GM12878 (cell line): ENCODE measurements at regions not wholly inside any gene's neighbourhood (a gene's known extent, or its start where the extent isn't known, plus 50 kb on each side); places are given as distances from the start of the nearest gene placed in this dataset.

Experiments used
- CEBPB ChIP-seq, 2 experiments: fragments of 150-350 bp in 1 of 2; IDR thresholded peaks; 2 replicates each; pipeline ENCODE4 v1.6.1; 2012 to 2014; ENCODE audit warnings: low read depth in 2 of 2, low read length in 2 of 2, borderline replicate concordance in 1 of 2, inconsistent platforms in 1 of 2
- CTCF ChIP-seq, 3 experiments: IDR thresholded peaks in 2 of 3; conservative IDR thresholded peaks in 1 of 3; 2 replicates each; pipeline ENCODE4 v1.5.1; 2011; ENCODE audit warnings: low read depth in 3 of 3, low read length in 3 of 3, mild to moderate bottlenecking in 3 of 3, control low read depth in 2 of 3, moderate library complexity in 2 of 3, inconsistent platforms in 1 of 3, mixed read lengths in 1 of 3; ENCODE audit not compliant: control insufficient read depth in 2 of 3, insufficient read depth in 1 of 3; ENCODE audit errors: extremely low read depth in 1 of 3
- HDGF ChIP-seq: fragments of 450-650 bp; IDR thresholded peaks from 2 replicates; pipeline ENCODE4 v1.6.1; 2016; ENCODE audit warnings: antibody characterized with exemption
- KDM1A ChIP-seq: fragments of 200-600 bp; sonication (generic); IDR thresholded peaks from 2 replicates; pipeline ENCODE4 v1.6.1; 2016; ENCODE audit warnings: borderline replicate concordance
- PBX3 ChIP-seq: IDR thresholded peaks from 2 replicates; pipeline ENCODE4 v1.6.1; 2011; ENCODE audit warnings: mild to moderate bottlenecking, low read depth, low read length, moderate library complexity; ENCODE audit not compliant: insufficient replicate concordance
- SMAD5 ChIP-seq: IDR thresholded peaks from 2 replicates; pipeline ENCODE4 v1.6.1; 2016; ENCODE audit warnings: antibody characterized with exemption, low read depth
- SP1 ChIP-seq: IDR thresholded peaks from one replicate; pipeline ENCODE4 v1.6.1; 2011; ENCODE audit warnings: low read depth, low read length
- TCF3 ChIP-seq: IDR thresholded peaks from 2 replicates; pipeline ENCODE4 v1.6.1; 2012; ENCODE audit warnings: low read depth, mild to moderate bottlenecking, low read length, borderline replicate concordance; ENCODE audit not compliant: insufficient read depth
- ZBTB4 ChIP-seq: fragments of 450-650 bp; formaldehyde crosslinking; IDR thresholded peaks from 2 replicates; pipeline ENCODE4 v1.4.0; 2022; ENCODE audit warnings: mild to moderate bottlenecking, moderate library complexity

- TF ChIP-seq CTCF (IDR thresholded peaks at IDR 0.05 in 2 of 3, conservative IDR thresholded peaks at IDR 0.05 in 1 of 3; ENCODE audit: control insufficient read depth in 2 of 3, extremely low read depth in 1 of 3, insufficient read depth in 1 of 3, low read depth in 3 of 3, low read length in 3 of 3) (no peak), SMAD5 (no peak), HDGF (no peak), ZBTB4 (CRISPR knock-in tag) (no peak), SP1 (no peak), CEBPB (IDR thresholded peaks at IDR 0.05; ENCODE audit: borderline replicate concordance in 1 of 2, low read depth in 2 of 2, low read length in 2 of 2) (no peak), TCF3 (no peak), KDM1A (no peak), PBX3 (no peak)
- TF ChIP-seq, all 136 proteins: peak for 0
Observed at GRCh38 chr14:26170885-26171284, 426.9 kb downstream of the NOVA1 start (continued).
